ENCODE measurements at regions not wholly inside any gene's neighbourhood (a gene's known extent, or its start where the extent isn't known, plus 50 kb on each side); places are given as distances from the start of the nearest gene placed in this dataset.

DNA sequence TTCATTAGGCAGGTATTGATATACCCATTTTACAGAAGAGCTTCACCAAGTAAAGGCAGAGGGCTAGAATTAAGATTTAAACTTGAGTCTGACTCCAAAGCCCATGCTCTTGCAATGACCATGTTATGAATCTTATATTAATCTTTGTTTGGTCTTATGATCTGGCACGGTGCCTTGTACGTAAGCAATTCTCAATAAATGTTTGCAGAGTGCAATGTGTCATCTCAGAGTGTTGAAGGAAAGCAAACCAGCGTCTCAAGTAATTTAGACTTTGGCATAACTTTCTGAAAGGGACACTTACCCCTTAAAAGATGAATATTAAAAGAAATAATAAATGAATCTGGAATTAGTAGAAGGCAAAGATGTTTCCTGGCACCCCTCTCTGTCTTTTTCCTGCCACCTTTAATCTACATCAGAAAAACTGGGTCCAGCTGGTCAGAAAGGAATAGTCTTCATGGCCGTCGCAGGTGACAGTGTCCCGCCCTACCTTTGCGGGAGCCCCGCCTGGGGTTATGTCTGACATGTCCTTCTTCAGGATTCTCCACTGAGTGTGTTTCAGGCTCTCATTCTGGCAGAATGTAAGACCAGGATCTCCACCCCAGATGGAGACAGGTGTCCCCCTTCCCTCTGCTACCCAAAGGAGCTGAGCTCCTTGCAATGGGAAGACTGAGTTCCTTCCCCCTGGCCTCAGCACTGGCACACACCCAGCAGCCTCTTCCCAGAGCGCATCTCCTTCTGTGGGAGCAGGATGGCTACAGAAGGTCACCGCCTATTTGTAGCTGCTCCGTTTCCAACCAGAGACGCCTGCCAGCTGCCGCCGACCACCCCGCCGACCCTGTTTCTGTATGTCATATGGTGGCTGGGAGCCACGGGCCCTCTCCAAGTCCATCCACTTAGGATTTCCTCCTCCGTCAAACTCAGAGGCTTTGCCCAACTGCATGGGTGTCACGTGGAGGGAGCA, 266.3 kb upstream of the ECI2 start:
- no peak for DNase-seq

DNA sequence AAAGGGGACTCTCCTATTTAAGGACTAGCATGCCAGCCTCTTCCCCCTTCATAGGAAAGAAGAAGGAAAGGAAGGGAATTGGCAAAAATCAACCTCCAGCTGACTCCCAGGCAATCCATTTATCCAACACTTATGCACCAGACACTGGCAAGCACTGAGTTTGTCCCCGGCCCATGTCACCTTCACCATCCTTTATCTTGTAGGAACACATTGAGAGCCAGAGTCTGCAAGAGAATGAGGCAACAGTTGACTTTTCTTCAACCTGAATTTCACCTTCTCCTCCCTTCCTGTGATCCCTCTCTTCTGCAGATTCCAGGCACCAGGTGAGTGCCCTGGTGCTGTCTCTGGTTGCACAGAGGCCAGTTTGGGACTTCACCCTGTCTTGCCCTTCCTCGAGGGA, 264.3 kb upstream of the ECI2 start:
- no peak for DNase-seq

DNA sequence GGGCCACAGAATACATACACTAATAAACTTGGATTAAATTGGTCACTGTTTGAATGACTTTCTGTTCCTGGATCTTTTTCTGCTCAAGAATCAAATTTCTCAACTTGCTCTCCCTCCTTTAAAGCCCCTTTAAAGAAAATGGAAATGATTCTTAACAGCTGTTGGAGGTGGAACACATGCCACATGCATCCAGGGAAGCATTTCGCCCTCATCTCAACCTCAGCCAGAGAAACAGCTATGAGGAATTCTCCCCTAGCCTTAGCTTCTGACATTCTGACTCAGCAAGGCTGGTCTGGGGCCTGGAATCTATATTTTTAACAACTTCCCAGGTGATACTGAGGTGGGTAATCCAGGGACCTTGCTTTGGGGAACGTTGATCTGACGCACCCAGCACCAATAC, 263.4 kb upstream of the ECI2 start:
- no peak for DNase-seq

DNA sequence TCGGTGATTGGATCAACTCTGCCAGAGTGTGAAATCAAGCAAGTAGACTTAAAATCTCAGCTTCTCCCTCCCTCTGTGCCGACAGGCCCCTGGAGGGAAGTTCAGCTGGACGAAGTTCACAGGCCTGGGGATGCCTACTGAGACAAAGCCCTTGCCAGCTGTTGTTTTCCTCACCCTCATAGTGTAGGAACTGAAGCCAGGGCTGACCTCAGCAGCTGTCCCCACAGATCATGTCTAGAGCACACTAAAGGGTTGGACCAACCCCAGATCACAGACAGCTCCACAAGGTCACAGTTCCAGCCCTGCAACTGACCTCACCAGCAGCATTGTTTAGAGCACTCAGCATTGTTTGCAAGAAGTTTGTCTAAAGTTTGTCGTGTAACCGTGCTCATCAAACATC, 261.9 kb upstream of the ECI2 start:
- DNase-seq, result no peak

DNA sequence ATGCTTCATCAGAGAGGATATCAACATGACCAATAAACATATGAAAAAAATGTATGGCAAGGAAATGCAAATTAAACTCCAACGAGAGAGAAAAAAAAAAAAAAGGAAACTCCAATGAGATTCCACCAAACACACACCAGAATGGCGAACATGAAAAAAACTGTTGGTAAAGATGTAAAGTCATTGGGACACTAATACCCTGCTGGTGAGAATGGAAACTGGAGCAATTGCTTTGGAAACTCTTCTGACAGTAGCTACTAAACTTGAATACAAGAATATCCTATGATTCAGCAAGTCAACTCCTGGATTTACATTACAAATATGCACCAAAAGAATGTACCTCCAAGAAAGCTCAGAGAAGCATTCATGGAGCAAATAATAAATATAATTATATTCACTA, 260.7 kb upstream of the ECI2 start:
- no peak for DNase-seq

DNA sequence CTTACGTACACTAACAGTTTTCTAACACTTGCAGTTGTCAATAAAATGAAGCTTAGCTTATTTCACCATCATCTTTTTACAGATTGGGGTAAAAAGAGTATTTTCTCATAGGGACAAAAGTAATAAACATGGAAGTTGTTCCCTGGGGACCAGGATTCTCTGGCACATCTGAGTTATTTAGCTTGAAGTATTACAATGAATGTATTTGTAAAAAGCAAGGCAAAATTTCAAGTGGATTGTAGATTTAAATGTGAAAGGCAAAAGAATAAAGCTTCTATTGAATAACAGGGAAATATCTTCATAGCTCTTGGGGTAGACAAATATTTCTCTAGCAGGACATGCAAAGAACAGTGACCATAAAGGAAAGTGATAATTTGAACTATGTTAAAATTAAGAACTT, 260.0 kb upstream of the ECI2 start:
- DNase-seq, result no peak

DNA sequence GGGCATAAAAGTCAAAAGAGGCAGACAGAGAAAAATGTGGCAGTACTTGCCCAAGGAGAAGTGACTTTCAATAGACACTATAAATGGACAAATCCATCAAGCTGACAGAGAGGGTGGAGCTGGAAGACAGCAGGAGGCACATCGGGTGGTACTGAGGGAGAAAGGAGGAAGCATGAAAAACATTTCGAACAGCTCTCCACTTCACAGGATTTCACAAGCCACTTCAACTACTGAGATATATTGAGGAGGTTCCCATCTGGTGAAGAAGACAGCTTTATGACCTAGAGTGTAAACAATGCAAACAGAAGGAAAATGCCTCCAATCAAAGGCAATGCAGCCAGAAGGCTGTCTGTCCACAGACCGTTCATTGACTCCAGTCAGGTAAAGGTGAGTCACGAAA, 259.4 kb upstream of the ECI2 start:
- DNase-seq, result no peak

DNA sequence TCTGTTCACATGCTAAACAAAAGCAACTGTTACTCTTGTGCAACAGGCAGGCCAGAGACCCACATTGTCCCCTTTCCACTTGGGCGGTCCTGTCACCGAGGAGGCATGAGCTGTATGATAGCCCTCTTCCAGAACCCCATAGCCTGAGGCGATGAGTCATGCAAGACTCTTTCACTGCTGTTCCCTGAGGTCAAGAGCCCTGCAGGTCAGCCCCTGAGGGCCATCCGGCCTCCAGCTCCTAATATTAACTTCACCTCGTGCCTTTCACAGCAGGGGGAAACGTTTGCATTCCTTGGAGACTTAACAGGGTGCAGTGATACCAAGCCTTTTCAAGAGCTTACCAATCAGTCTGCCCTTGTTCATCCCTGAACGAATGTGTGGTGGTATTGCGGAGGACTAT, 253.3 kb upstream of the ECI2 start:
- DNase-seq, result no peak

DNA sequence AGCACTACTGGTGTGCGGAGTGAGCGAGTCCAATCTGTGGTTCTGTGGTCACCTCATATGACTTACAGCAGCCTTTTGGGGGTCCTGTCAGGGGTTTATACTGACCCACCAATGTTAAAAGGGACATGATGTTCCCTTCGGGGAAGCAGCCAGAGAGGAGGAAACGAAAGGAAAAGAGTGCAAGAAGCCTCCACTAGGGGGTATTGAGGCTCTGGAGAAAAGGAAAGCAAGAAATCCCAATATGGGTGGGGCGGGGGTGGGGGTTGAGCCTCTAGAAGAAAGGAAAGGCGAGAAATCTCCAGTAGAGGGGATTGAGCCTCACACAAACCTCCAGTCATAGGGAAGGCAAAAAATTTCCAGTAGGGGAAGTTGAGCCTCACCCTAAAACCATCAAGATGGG, 249.3 kb upstream of the ECI2 start:
- no peak for DNase-seq

DNA sequence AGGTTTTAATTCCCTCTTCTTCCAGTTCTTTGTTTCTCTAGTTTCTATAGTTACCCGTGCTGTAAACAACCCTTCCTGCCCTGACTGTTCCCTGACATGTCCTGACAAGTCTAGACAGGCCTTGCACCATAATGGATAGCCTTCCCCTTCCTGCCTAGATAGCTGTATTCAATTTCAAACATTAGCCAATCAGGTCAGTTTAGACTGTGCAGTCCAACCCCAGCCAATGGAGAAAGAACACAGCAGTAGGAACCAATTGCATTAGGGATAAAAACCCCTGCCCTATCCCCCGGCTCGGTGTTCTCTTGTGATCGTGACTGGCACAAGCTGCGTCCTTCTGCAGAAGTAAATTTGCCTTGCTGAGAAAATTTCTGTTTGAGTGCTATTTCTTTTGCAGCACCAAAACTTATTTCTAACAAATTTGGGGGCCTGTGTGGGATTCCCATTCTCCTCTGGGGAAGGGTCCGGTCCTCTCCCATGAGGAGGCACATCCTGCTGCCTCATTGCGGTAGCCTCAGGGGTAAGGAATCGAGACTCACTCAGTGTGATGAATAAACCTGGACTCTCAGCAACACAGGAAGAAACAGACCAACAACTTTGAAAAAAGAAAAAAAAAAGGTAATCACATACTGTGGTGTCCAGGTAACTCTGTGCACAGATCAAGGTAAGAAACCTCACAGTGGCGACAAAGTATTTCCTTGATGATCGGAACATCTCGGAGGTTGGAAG, 248.7 kb upstream of the ECI2 start:
- DNase-seq, result no peak

DNA sequence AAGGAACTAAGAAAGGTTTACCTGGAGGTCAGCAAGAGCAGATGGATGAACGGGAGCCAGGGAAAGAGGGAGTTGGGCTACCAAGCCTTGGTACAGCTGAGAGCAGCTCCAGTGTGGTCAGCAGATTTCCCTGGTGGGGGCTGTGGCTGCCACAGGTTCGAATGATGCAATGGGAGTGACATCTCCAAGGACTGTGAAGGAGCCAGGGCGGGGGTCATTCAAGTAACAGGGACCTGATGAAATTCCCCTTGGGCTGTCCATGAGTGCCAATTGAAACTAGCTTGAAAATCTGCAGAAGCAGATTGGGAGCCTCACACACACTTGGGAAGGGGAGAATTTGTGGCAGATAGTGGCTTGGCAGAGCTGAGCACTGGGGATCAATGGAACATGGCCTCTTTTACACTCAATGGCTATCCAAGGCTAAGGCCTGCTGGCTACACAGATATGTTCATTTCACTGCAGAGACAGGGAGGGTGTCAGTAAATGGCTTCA, 247.0 kb upstream of the ECI2 start:
- DNase-seq, result no peak

DNA sequence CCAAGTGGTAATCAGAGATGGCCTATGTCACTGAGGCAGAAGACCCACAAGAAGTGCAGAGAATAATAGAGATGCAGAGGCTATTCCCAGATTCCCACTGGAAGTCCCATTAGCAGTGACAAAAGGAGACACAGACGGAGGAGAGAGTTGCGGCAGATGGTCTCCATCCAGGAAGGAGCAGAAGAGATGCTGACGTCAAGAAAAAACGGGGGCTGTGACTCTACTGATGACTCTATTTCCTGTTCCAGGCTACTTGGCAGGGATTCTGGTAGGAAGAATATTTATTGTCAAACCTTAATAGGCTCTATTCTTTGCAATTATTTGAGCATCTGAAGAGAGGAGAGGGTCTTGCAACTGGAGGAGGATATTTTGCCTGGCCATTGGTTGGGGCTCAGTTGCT, 246.0 kb upstream of the ECI2 start:
- DNase-seq, result no peak

DNA sequence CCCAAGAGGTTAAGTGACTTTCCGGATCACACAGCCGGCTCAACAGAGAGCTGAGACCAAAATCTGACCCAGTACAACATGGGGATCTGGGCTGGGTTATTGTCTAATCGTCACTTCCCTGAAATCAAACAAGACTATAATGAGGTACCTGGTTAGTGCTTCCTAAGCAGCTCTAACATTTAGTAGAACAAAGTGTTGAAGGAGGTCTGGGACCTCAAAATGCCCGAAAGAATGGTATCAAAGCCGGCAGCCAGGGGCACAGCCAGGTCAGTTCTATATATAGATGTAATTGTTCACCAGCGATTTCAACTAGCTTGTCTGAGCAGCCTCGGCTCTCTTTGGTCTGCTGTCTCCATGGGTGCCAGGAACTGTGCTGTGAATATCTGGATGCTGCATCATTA, 245.5 kb upstream of the ECI2 start:
- no peak for DNase-seq

DNA sequence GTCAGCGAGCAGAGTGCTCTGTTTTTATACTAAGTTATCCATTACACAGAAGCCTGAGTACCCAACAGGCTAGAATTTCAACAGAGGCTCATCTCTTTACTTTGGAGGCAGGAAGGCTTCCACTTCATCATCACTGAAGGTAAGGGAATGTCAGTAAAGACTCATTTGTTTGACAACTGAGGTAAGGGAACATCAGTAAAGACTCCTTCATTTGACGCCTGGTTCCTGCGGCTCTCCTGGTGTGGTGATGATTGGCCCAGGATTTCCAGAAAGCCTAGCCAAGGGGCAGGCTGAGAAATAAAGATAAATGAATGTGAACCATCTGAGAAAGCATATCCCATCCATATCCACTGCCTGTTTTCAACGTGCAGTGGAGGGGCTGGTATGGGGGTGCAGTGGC, 244.6 kb upstream of the ECI2 start:
- no peak for DNase-seq

DNA sequence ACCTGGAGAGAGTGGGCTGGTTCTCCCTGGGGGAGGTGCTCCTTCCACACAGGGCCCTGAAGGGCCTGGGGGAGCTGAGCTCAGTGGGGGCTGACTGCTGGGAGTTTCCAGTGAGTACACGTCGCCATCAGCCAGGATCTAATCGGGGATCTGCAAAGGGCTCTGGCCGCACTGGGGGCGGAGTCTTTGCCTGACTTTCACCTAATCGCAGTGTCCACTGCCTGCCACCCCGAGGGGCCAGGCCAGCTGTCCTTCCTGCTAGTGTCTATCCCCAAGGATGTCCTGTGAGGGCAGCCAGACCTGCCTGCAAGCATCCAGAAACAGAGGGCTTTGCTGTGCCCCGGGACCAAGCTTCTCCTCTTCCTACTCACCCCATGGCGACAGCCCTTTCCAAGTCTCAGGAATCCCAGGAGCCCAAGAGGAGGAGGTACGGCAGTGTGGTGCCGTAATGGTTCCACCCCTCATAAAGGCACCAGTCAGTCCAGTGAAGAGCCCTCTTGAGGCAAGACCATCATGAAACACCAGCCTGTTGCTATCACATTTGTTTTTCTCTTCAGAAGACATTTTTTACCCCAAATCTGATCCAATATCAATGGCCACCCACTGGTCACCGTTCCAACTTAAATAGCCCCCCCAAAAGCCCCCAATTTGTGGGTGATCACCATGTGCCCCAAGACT, 243.1 kb upstream of the ECI2 start:
- DNase-seq, result no peak

DNA sequence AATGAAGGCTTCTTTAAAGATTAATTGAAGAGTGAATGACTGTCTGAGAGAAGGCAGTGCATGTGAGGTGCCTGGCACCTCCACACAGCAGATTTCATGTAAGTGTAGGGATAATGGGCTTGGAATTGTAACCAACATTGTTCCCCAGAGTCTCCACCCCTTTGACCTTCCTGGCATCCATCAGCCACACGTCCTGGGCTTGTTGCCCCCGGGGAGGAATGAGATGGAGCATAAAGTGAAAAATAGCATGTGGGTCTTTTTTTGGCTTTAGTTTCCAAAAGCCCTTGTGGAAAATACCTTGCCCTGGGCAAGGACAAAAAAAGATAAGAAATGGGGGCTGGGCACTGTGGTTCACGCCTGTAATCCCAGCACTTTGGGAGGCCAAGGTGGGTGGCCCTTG, 242.2 kb upstream of the ECI2 start:
- DNase-seq, result no peak

DNA sequence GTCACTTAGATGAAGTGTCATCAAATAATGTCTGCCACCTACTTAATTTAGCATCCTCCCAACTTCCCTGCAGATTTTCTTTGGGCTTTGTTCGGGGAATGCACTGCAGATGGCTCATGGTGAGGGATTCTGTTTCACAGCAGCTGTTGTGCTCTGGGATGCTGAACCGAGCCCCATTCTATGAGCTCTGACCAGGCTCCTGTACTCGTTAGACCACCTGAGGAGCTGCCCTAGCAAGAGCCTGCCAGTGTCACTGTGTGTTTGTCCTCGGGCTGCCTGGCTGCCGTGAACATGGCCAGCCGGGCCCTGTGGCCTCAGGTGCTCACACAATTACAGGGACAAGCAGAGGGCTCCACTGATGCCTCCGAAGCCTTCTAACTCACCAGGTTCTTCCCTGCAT, 238.8 kb upstream of the ECI2 start:
- DNase-seq, result no peak

DNA sequence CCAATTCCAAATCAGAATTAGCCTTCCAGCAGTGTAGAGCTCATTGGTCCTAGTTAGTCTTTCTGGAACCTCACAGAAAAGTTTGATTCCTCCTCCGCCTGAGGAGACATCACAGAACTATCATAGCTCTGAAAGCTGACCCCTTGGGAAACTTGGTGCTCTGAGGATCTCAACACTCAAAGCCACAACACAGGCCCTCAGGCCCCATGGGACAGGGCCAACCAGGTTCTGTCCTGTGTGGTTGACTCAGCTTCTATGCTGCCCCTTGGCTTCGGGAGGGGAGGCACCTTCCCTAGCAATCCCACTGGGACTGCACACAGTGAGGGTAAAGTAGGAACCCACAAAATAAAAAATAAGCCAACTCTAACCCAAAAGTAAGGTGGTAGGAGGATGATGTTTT, 237.5 kb upstream of the ECI2 start:
- no peak for DNase-seq

DNA sequence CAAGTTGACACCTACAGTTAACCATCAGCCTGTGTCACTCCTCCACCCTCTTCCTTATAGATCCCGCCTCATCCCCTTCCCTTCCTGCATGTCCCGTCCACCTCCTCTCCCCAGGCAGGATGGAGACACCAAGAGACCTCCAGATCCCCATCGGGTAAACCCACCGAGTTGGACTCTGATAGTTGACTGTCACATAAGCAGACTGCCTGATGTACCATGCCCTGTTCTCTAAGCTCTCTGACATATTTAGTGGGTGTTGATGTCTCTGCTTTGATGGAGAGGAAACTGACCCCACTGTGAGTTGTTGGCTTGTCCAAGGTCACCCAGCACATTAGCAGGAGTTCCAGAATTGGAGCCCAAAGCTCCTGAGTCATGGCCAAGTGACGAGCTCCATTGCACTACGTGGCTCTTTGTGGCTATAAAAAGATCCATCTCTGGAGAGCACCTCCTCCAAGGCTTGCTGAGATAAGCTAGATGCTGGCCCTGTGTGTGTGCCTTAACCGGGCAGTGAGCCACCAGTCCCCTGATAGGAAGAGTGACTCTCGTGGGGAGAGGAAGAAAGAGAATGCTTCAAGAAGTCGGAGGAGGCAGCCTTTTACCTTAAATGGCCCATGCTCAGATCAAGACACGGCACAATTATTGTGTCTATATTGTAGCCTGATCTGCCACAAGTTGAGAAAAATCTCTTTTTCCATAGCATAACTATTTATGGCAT, 236.0 kb upstream of the ECI2 start:
- DNase-seq, result no peak

DNA sequence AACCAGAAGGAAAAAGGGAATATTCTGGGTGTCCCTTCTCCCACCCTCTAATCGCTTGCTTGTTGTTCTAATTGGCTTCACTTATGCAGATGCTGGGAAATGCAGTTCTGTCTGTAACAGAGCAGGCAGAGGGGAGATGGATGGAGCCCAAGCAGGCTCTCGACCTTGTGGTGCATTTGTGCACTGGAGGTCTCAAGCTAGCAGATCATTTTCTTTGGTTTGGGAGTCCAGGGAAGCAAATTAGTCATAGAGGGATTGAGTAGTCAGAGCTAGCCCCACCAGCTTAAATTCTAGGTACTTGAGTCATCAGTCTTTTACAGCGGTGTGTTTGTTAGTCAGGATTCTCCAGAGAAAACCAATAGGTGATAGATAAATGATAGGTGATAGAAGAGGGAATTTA, 234.7 kb upstream of the ECI2 start:
- DNase-seq, result no peak

DNA sequence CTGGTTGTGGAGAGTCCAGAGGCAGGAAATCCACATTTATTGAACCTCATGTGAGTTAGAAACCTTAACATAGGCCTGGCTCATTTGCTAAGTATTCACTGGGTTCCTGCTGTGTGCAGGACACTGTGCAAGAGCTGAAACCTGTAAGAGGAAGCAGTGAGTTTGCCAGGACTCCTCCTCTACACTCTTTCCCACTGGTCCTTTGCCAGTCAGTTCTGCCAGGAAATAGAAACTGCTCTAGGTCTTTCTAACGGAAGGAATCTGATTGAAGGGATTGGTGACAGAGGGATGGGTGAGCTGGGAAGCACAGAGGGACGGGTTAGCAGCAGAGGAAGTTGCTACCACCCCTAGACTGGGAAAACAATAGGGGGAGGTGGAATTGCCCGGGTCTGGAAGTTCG, 234.2 kb upstream of the ECI2 start:
- no peak for DNase-seq

DNA sequence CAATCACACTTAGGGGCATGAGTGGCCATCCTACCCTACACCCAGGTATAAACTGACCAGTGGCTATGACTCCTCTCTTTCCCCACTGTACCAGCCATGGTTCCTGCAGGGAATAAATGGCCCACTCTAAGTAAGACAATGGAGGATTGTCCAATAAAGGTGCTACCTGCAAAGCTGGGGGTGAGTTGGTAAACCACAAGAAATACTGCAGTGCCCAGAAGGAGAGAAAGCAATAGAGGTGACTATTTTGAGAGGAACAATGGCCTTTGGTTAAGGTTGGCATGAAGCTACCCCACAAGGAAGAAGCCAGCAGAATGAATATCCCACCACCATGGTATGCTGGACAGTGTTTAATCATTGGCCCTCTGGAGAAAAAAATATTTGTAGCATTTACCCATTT, 233.3 kb upstream of the ECI2 start:
- DNase-seq, result no peak

DNA sequence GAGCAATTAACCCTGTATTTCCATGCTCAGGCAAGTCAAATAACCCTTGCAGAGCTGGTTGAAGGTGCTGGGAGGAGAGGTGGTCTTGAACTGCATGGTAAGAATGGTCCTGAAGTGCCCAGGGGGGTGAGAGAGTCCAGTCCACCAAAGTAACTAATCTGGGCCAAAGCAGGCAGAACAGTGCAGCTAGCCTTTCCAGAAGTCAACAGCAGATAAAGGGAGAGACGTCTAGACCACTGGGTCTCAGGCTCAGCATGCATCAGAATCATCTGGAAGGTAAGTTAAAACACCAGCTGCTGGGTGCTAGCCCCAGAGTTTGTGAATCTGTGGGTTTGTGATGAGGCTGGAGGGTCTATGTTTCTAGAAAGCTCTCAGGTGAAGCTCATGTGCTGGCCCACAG, 232.3 kb upstream of the ECI2 start:
- DNase-seq, result no peak

Data from CD4-positive, alpha-beta T cell treated with Interleukin-6 for 4 hours (primary cell).